Muscle of leg (tissue), 3 donors: ENCODE measurements at regions not wholly inside any gene's neighbourhood (a gene's known extent, or its start where the extent isn't known, plus 50 kb on each side); places are given as distances from the start of the nearest gene placed in this dataset.

Source experiments
- DNase-seq: peaks from one replicate; pipeline ENCODE4 v3.0.0; 2013
- H3K27ac ChIP-seq: one replicate; pipeline ENCODE4 v1.5.1; 2013; ENCODE audit warnings: mild to moderate bottlenecking, low read length, control low read depth
- H3K27me3 ChIP-seq: one replicate; pipeline ENCODE4 v1.6.1; 2013; ENCODE audit warnings: low read length; ENCODE audit not compliant: control insufficient read depth, insufficient read depth
- H3K36me3 ChIP-seq: one replicate; pipeline ENCODE4 v1.6.1; 2013; ENCODE audit warnings: low read length; ENCODE audit not compliant: control insufficient read depth, insufficient read depth
- H3K4me1 ChIP-seq: one replicate; pipeline ENCODE4 v1.6.1; 2013; ENCODE audit warnings: low read length; ENCODE audit not compliant: control insufficient read depth, insufficient read depth
- H3K4me3 ChIP-seq: one replicate; pipeline ENCODE4 v1.5.1; 2013; ENCODE audit warnings: low read length, control low read depth
- H3K9me3 ChIP-seq: replicated peaks from 2 replicates; pipeline ENCODE4 v1.6.1; 2013; ENCODE audit warnings: low read depth, low read length; ENCODE audit not compliant: control insufficient read depth
- WGBS: methylation state at CpG from one replicate; pipeline ENCODE4 v1.1.5; 2013; ENCODE audit warnings: missing lambda C conversion rate; ENCODE audit not compliant: insufficient coverage; 5-methylcytosine and 5-hydroxymethylcytosine counted together

DNA sequence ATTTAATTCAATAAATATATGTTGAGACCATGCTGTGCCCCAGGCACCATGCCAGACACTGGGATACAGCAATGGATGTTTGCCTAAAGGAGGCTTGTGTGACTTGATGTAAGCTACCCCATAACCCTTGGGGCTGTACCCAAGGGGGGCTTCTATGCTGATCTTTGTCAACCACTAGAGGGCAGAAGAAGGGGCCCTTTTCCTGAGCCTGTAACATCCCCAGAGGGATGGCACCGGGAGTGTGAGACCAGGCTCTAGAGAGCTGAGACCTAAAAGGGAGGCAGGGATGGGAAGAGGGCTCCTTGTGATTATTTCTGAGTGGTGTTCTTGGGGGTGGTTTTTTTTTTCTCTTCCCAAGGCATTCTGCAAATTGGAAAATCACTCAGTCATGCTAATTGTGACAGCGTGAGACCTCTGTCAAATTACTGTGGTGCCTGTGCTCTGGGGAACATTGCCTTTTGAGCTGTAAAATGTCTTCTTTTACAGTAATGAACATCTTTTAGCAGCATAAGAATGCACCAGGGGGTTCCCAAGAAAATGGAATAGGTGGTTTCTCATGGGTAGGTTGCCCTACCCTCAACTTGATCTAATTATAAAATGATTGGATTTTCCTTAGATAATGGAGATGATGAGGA, 138.7 kb upstream of the SLC24A3 start:
- Histone ChIP-seq H3K36me3 (no peaks in the 10 kb centered on the region), H3K27ac (no peak overlapping the region), H3K9me3 (peaks cover 2% of the 10 kb centered on the region), H3K4me3 (no peak overlapping the region), H3K27me3 (no peaks in the 10 kb centered on the region), H3K4me1 (no peaks in the 10 kb centered on the region)
- no peak for DNase-seq
- no CpG with 5 or more reads among the region's 2 CpGs for WGBS

GRCh38 chr20:19074356-19074755, 138.1 kb upstream of the SLC24A3 start:
- no peaks in the 10 kb centered on the region for H3K4me1 ChIP-seq
- no peaks in the 10 kb centered on the region for H3K27me3 ChIP-seq
- H3K4me3 ChIP-seq: no peak overlapping the region
- H3K36me3 ChIP-seq: no peaks in the 10 kb centered on the region
- no peak for DNase-seq
- WGBS: no CpG with 5 or more reads among the region's 1 CpG
- no peak overlapping the region for H3K27ac ChIP-seq
- H3K9me3 ChIP-seq: no peaks in the 10 kb centered on the region

- Histone ChIP-seq H3K9me3 (no peaks in the 10 kb centered on the region), H3K36me3 (no peaks in the 10 kb centered on the region), H3K4me1 (no peaks in the 10 kb centered on the region), H3K27me3 (no peaks in the 10 kb centered on the region), H3K27ac (no peak overlapping the region), H3K4me3 (no peak overlapping the region)
- DNase-seq: no peak
- 62% methylated on average over 7 of the region's 8 CpGs for WGBS
Observed at GRCh38 chr20:19074828-19075516, 137.5 kb upstream of the SLC24A3 start.

DNA sequence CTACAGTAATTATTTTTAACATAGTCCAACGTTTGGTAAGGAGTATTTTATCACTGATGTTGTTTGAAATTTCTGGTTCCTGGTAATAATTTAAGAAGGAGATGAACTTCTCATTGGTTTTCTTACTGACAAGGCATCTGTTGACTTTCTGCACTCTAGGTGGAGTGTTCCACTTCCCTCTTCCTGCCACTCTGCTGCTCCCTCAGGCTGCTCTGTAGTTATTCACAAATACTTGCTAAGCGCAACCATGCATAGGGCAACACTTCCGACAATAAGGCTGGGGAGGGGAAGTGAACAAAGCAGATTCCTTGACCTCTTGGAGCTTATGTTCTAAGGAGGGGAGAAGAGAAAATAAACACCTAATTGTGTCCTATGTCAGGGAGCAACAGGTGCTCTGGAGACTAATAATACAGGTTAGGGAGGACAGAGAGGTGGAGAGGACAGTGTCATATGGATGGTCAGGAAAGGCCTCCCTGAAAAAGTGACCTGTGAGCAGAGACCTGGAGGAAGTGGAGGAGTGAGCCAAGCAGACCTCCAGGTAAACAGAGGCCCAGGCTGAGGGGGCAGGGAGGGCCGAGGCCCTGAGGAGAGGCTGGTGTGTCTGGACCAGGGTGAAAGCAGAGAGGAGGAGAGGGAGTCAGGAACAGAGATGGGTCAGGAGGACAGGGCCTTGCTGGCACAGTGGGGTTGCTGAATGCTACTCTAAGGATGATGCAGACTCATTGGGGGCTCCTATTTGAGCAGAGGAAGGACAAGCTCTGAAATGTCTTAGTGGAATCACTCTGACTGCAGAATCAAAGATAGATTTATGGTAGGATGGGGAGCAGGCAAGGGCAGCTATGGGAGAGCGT, 134.8 kb upstream of the SLC24A3 start:
- Histone ChIP-seq H3K36me3 (no peaks in the 10 kb centered on the region), H3K9me3 (no peaks in the 10 kb centered on the region), H3K27ac (no peak overlapping the region), H3K27me3 (no peaks in the 10 kb centered on the region), H3K4me1 (no peaks in the 10 kb centered on the region), H3K4me3 (no peak overlapping the region)
- DNase-seq: no peak
- WGBS: 69% methylated on average over 3 of the region's 5 CpGs

DNA sequence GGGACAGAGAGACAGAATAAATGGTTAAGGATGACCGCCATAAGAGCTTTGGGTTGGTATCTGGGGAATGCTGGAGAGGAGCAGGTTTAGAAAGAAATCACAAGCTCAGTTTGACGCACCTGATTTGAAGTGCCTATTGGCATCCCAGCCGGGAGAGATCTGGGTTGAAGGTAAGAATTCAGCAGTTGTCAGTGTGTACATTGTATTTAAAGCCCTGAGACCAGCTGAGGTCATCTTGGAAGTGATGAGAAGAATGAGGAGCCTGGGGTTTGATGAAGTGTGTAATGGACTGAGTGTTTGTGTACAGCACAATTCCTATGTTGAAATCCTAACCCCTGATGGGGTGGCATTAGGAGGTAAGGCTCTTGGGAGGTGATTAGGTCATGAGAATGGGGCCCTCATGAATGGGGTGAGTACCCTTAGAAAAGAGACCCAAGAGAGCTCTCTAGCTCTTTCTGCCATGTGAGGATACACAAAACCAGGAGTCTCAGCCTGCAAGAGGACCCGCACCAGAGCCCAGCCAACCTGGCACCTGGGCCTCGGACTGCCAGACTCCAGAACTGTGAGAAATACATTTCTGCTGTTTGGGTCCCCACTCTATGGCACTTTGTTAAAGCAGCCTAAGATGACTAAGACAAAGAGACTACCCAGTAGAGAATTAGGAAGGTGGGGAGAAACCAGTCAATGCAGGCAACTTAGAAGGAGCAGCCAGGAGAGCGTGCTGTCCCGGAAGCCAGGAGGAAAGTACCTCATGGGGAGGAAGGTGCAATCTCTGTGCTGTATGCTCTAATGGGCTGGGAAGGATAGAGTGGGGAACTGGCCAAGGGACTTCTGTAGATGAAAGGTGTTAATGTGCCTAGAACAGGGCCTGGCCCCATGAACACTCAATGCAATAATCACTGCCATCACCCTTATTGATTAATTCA, 133.7 kb upstream of the SLC24A3 start:
- Histone ChIP-seq H3K36me3 (no peaks in the 10 kb centered on the region), H3K9me3 (no peaks in the 10 kb centered on the region), H3K27ac (no peak overlapping the region), H3K4me1 (no peaks in the 10 kb centered on the region), H3K27me3 (no peaks in the 10 kb centered on the region), H3K4me3 (no peak overlapping the region)
- 79% methylated on average over 7 of the region's 7 CpGs for WGBS
- DNase-seq: no peak

DNA sequence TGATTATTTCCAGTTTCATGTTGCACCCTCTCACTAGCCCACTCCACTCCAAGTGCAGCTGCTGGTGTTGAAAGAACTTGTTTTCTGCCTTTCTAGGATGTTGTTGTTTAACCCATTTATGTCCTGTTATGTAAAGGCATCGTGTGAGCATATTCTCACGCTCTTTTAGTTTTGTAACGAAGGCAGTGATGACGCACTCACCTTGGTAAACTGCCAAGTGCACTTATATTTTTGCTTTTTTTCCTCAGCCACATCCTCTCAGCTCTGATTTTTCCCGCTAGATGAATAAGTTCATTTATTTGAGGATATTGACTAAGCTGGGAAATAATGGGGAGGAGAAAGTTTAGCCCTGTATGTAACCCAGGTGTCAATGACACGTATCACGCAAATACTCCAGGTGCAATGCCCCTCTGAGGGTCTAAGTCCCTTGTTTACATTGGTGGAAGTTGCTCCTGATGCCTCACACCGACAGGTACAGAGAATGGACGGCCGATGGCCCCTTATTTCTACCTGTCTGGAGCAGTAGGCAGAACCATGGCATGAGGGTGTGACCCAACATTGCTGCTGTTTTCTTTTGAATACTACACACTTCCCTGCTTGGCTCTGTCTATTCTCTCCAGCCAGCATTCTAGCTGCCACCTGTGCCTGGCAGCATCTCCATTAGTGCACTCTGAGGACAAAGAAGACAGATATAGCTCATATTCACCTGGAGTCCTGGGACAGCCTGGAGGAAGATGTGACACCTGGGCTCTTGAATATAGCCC, 132.7 kb upstream of the SLC24A3 start:
- H3K4me1 ChIP-seq: no peaks in the 10 kb centered on the region
- H3K27ac ChIP-seq: no peak overlapping the region
- H3K27me3 ChIP-seq: no peaks in the 10 kb centered on the region
- 98% methylated on average over 4 of the region's 10 CpGs for WGBS
- H3K4me3 ChIP-seq: no peak overlapping the region
- peak; percentile 31 for DNase-seq
- no peaks in the 10 kb centered on the region for H3K36me3 ChIP-seq
- no peaks in the 10 kb centered on the region for H3K9me3 ChIP-seq

DNA sequence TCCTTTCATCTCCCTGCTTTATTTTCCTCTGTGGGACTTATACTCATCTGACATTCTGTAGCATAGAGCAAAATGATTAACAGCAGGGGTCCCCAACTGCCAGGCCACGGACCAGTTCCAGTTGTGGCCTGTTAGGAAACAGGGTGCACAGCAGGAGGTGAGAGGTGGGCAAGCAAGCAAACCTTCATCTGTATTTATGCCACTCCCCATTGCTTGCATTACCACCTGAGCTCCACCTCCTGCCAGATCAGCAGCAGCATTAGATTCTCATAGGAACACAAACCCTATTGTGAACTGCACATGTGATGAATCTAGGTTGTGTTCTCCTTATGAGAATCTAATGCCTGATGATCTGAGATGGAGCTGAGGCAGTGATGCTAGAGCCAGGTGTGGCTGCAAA, 130.5 kb upstream of the SLC24A3 start:
- no peak overlapping the region for H3K27ac ChIP-seq
- no peak for DNase-seq
- H3K9me3 ChIP-seq: no peaks in the 10 kb centered on the region
- no peaks in the 10 kb centered on the region for H3K36me3 ChIP-seq
- no CpG with 5 or more reads among the region's 1 CpG for WGBS
- no peak overlapping the region for H3K4me3 ChIP-seq
- no peaks in the 10 kb centered on the region for H3K27me3 ChIP-seq
- no peaks in the 10 kb centered on the region for H3K4me1 ChIP-seq

DNA sequence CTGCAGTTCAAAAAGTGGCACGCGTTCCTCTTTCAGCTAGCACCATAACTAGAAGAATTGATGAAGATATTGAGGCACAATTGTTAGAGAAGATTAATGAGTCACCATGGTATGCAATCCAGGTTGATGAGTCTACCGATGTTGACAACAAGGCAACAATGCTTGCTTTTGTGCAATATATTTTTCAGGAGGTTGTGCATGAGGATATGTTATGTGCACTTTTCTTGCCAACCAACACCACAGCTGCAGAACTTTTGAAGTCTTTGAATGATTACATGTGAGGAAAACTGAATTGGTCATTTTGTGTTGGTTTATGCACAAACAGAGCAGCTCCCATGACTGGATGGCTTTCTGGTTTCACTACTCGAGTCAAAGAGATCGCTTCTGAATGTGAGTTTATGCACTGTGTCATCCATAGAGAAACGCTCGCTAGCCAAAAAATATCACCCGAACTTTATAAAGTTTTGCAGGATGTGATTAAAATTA, 129.3 kb upstream of the SLC24A3 start:
- H3K4me3 ChIP-seq: no peak overlapping the region
- no peaks in the 10 kb centered on the region for H3K36me3 ChIP-seq
- no peak overlapping the region for H3K27ac ChIP-seq
- no peaks in the 10 kb centered on the region for H3K27me3 ChIP-seq
- no CpG with 5 or more reads among the region's 8 CpGs for WGBS
- no peaks in the 10 kb centered on the region for H3K4me1 ChIP-seq
- no peak for DNase-seq
- no peaks in the 10 kb centered on the region for H3K9me3 ChIP-seq

DNA sequence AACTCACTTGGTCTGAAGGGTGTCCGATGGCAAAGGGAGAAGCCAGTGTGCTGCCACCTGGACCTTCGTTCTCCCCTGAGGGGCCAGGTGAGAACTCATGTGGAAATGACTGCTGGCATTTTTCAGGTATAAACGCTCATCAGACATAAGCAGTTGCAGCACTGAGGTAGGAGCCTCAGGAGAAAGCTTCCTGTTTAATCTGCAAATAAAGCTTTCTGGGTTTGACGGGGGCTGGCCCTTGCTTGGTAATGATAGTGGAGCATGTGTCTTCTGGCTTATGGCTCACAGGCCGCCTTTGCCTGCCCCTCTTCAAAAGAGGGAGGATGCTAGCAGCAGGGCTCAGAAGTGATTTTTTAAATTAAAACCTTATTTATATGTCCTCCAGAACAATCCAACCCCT, 122.1 kb upstream of the SLC24A3 start:
- Histone ChIP-seq H3K27me3 (no peaks in the 10 kb centered on the region), H3K36me3 (no peaks in the 10 kb centered on the region), H3K4me1 (no peaks in the 10 kb centered on the region), H3K9me3 (no peaks in the 10 kb centered on the region), H3K4me3 (no peak overlapping the region), H3K27ac (no peak overlapping the region)
- DNase-seq: no peak
- 70% methylated on average over 3 of the region's 5 CpGs for WGBS
